ENCODE measurements at regions not wholly inside any gene's neighbourhood (a gene's known extent, or its start where the extent isn't known, plus 50 kb on each side); places are given as distances from the start of the nearest gene placed in this dataset.
"Not testable (repeated sequence)": the region's sequence is repeated elsewhere in the genome, so short reads cannot be mapped to it uniquely, and the experiment has no call there.

- Mint-ChIP-seq H3K4me1 (no peaks in the 10 kb centered on the region), H3K4me3 (no peak overlapping the region), H3K27ac (no peak overlapping the region), H3K9me3 (peaks cover 0 to 21% (median 3%) of the 10 kb centered on the region in 11 donors), H3K36me3 (no peaks in the 10 kb centered on the region), H3K27me3 (no peaks in the 10 kb centered on the region)
- POLR2A ChIA-PET = no interaction called here
- H3K36me3 ChIP-seq (ENCODE audit: control insufficient read depth in 2 of 3, insufficient read depth in 3 of 3, low read length in 3 of 3) = no peaks in the 10 kb centered on the region
- DNase-seq = no peak
- H3K9me3 ChIP-seq (ENCODE audit: control insufficient read depth in 2 of 3, low read length in 3 of 3) = no peaks in the 10 kb centered on the region
- CTCF ChIA-PET = no interaction called here
- ATAC-seq = no peak
- no peak overlapping the region for H3K4me3 ChIP-seq (ENCODE audit: low read length)
- intact Hi-C loops (cut with micrococcal nuclease) = no loop called here
- H3K27me3 ChIP-seq (ENCODE audit: control insufficient read depth in 2 of 2, insufficient read depth in 2 of 2, low read length in 2 of 2) = no peaks in the 10 kb centered on the region
- H3K27ac ChIP-seq (ENCODE audit: low read depth, low read length) = no peak overlapping the region
- no peaks in the 10 kb centered on the region for H3K4me1 ChIP-seq (ENCODE audit: control insufficient read depth in 2 of 2, insufficient read depth in 2 of 2, low read length in 2 of 2)
Measured at GRCh38 chr1:191074881-191075280, 597.2 kb upstream of the BRINP3 start.

- H3K9me3 Mint-ChIP-seq = peaks cover 0 to 25% (median 12%) of the 10 kb centered on the region in 11 donors
- H3K36me3 Mint-ChIP-seq; H3K27ac Mint-ChIP-seq; intact Hi-C loops (cut with micrococcal nuclease); H3K27me3 Mint-ChIP-seq; DNase-seq; H3K4me3 ChIP-seq (ENCODE audit: low read length); H3K9me3 ChIP-seq (ENCODE audit: control insufficient read depth in 2 of 3, low read length in 3 of 3); H3K36me3 ChIP-seq (ENCODE audit: control insufficient read depth in 2 of 3, insufficient read depth in 3 of 3, low read length in 3 of 3); ATAC-seq; POLR2A ChIA-PET; H3K4me1 ChIP-seq (ENCODE audit: control insufficient read depth in 2 of 2, insufficient read depth in 2 of 2, low read length in 2 of 2); H3K4me3 Mint-ChIP-seq; H3K4me1 Mint-ChIP-seq; H3K27ac ChIP-seq (ENCODE audit: low read depth, low read length); CTCF ChIA-PET; H3K27me3 ChIP-seq (ENCODE audit: control insufficient read depth in 2 of 2, insufficient read depth in 2 of 2, low read length in 2 of 2): not testable (repeated sequence)
Measured at GRCh38 chr1:191083090-191083489, 605.4 kb upstream of the BRINP3 start.

DNA sequence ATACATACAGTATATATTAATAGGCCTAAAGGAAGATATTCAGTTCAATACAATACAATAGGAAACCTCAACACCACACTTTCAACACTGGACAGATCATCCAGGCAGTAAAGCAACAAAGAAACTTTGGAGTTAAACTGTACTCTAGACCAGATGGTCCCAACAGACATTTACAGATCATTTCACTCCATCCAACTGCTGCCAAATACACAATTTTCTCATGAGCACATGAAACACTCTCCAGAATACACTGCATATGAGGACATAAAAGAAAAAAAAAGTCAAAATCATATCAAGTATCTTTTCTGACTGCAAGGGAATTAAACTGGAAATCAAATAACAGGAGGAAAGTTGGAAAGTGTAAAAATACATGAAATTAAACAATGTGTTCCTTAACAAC, 607.5 kb upstream of the BRINP3 start:
- Mint-ChIP-seq H3K27ac (no peak overlapping the region), H3K4me3 (no peak overlapping the region), H3K4me1 (no peaks in the 10 kb centered on the region), H3K9me3 (peaks cover 0 to 26% (median 9%) of the 10 kb centered on the region in 11 donors), H3K36me3 (no peaks in the 10 kb centered on the region), H3K27me3 (no peaks in the 10 kb centered on the region)
- intact Hi-C loops (cut with micrococcal nuclease) = no loop called here
- DNase-seq (no peak), ATAC-seq (no peak)
- H3K27me3 ChIP-seq (ENCODE audit: control insufficient read depth in 2 of 2, insufficient read depth in 2 of 2, low read length in 2 of 2) = no peaks in the 10 kb centered on the region
- ChIA-PET CTCF (no interaction called here), POLR2A (no interaction called here)
- no peaks in the 10 kb centered on the region for H3K9me3 ChIP-seq (ENCODE audit: control insufficient read depth in 2 of 3, low read length in 3 of 3)
- no peaks in the 10 kb centered on the region for H3K36me3 ChIP-seq (ENCODE audit: control insufficient read depth in 2 of 3, insufficient read depth in 3 of 3, low read length in 3 of 3)
- no peak overlapping the region for H3K4me3 ChIP-seq (ENCODE audit: low read length)
- H3K4me1 ChIP-seq (ENCODE audit: control insufficient read depth in 2 of 2, insufficient read depth in 2 of 2, low read length in 2 of 2) = no peaks in the 10 kb centered on the region
- no peak overlapping the region for H3K27ac ChIP-seq (ENCODE audit: low read depth, low read length)

GRCh38 chr1:191086910-191087309, 609.2 kb upstream of the BRINP3 start:
- no peak for DNase-seq
- no peak overlapping the region for H3K4me3 Mint-ChIP-seq
- POLR2A ChIA-PET = no interaction called here
- no peaks in the 10 kb centered on the region for H3K27me3 Mint-ChIP-seq
- CTCF ChIA-PET = no interaction called here
- H3K9me3 Mint-ChIP-seq = peaks cover 0 to 30% (median 7%) of the 10 kb centered on the region in 11 donors
- no peaks in the 10 kb centered on the region for H3K36me3 Mint-ChIP-seq
- H3K27ac Mint-ChIP-seq = no peak overlapping the region
- Histone ChIP-seq H3K36me3 (ENCODE audit: control insufficient read depth in 2 of 3, insufficient read depth in 3 of 3, low read length in 3 of 3) (no peaks in the 10 kb centered on the region), H3K4me3 (ENCODE audit: low read length) (no peak overlapping the region), H3K27ac (ENCODE audit: low read depth, low read length) (no peak overlapping the region), H3K4me1 (ENCODE audit: control insufficient read depth in 2 of 2, insufficient read depth in 2 of 2, low read length in 2 of 2) (no peaks in the 10 kb centered on the region), H3K27me3 (ENCODE audit: control insufficient read depth in 2 of 2, insufficient read depth in 2 of 2, low read length in 2 of 2) (no peaks in the 10 kb centered on the region), H3K9me3 (ENCODE audit: control insufficient read depth in 2 of 3, low read length in 3 of 3) (no peaks in the 10 kb centered on the region)
- no peak for ATAC-seq
- intact Hi-C loops (cut with micrococcal nuclease) = no loop called here
- H3K4me1 Mint-ChIP-seq = no peaks in the 10 kb centered on the region

- intact Hi-C loops (cut with micrococcal nuclease) = no loop called here
- H3K27me3 Mint-ChIP-seq = no peaks in the 10 kb centered on the region
- ATAC-seq (no peak), DNase-seq (no peak)
- H3K9me3 ChIP-seq (ENCODE audit: control insufficient read depth in 2 of 3, low read length in 3 of 3) = no peaks in the 10 kb centered on the region
- H3K4me1 ChIP-seq (ENCODE audit: control insufficient read depth in 2 of 2, insufficient read depth in 2 of 2, low read length in 2 of 2) = no peaks in the 10 kb centered on the region
- no peaks in the 10 kb centered on the region for H3K36me3 ChIP-seq (ENCODE audit: control insufficient read depth in 2 of 3, insufficient read depth in 3 of 3, low read length in 3 of 3)
- peaks cover 0 to 33% (median 6%) of the 10 kb centered on the region in 11 donors for H3K9me3 Mint-ChIP-seq
- H3K27me3 ChIP-seq (ENCODE audit: control insufficient read depth in 2 of 2, insufficient read depth in 2 of 2, low read length in 2 of 2) = no peaks in the 10 kb centered on the region
- CTCF ChIA-PET = no interaction called here
- no peak overlapping the region for H3K27ac ChIP-seq (ENCODE audit: low read depth, low read length)
- H3K27ac Mint-ChIP-seq = no peak overlapping the region
- POLR2A ChIA-PET = no interaction called here
- H3K36me3 Mint-ChIP-seq = no peaks in the 10 kb centered on the region
- no peaks in the 10 kb centered on the region for H3K4me1 Mint-ChIP-seq
- H3K4me3 ChIP-seq (ENCODE audit: low read length) = no peak overlapping the region
- no peak overlapping the region for H3K4me3 Mint-ChIP-seq
Measured at GRCh38 chr1:191096405-191096804, 618.7 kb upstream of the BRINP3 start.

DNA sequence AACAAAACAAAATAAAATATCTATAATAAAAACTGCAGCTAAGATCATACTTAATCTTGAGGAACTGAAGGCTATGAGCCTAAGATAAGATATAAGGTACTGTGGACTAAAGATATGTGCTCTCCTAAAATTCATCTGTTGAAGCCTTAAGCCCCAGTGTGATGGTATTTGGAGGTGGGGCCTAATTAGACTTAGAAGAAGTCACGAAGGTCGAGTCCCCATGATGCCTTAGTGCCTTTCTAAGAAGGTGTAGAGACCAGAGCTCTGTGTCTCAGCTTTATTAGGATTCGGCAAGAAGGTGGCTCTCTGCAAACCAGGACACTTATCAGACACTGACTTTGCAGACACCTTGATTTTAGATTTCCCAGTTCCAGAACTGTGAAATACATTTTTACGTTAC, 622.0 kb upstream of the BRINP3 start:
- ChIA-PET CTCF (no interaction called here), POLR2A (no interaction called here)
- Mint-ChIP-seq H3K27me3 (no peaks in the 10 kb centered on the region), H3K9me3 (peaks cover 0 to 22% (median 6%) of the 10 kb centered on the region in 11 donors), H3K36me3 (no peaks in the 10 kb centered on the region), H3K27ac (no peak overlapping the region), H3K4me1 (no peaks in the 10 kb centered on the region), H3K4me3 (no peak overlapping the region)
- no peak for ATAC-seq
- H3K9me3 ChIP-seq (ENCODE audit: control insufficient read depth in 2 of 3, low read length in 3 of 3) = no peaks in the 10 kb centered on the region
- no peak overlapping the region for H3K4me3 ChIP-seq (ENCODE audit: low read length)
- H3K27ac ChIP-seq (ENCODE audit: low read depth, low read length) = no peak overlapping the region
- intact Hi-C loops (cut with micrococcal nuclease) = no loop called here
- no peaks in the 10 kb centered on the region for H3K36me3 ChIP-seq (ENCODE audit: control insufficient read depth in 2 of 3, insufficient read depth in 3 of 3, low read length in 3 of 3)
- H3K27me3 ChIP-seq (ENCODE audit: control insufficient read depth in 2 of 2, insufficient read depth in 2 of 2, low read length in 2 of 2) = no peaks in the 10 kb centered on the region
- no peak for DNase-seq
- no peaks in the 10 kb centered on the region for H3K4me1 ChIP-seq (ENCODE audit: control insufficient read depth in 2 of 2, insufficient read depth in 2 of 2, low read length in 2 of 2)

DNA sequence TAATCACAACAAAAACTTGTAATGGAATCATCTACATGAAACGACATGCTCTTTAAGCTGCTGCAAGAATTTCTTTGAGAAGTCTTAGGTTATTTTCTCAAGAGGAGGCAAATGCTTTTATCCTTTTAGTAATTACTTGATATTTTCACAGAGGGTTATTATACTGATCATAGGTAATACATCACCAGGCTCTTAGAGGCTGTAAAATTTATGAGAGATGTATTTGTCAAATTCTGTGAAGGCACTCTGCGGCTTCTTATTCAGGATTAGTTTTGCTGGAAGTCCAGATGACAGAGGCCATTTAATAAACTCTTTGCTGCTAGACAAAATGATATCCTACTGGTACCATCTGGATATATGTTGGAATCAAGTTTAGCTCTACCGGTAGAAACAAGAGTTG, 624.3 kb upstream of the BRINP3 start:
- DNase-seq (no peak), ATAC-seq (no peak)
- Histone ChIP-seq H3K27ac (ENCODE audit: low read depth, low read length) (no peak overlapping the region), H3K4me1 (ENCODE audit: control insufficient read depth in 2 of 2, insufficient read depth in 2 of 2, low read length in 2 of 2) (no peaks in the 10 kb centered on the region), H3K4me3 (ENCODE audit: low read length) (no peak overlapping the region), H3K9me3 (ENCODE audit: control insufficient read depth in 2 of 3, low read length in 3 of 3) (no peaks in the 10 kb centered on the region), H3K36me3 (ENCODE audit: control insufficient read depth in 2 of 3, insufficient read depth in 3 of 3, low read length in 3 of 3) (no peaks in the 10 kb centered on the region), H3K27me3 (ENCODE audit: control insufficient read depth in 2 of 2, insufficient read depth in 2 of 2, low read length in 2 of 2) (no peaks in the 10 kb centered on the region)
- no peak overlapping the region for H3K4me3 Mint-ChIP-seq
- no peaks in the 10 kb centered on the region for H3K36me3 Mint-ChIP-seq
- no peak overlapping the region for H3K27ac Mint-ChIP-seq
- H3K4me1 Mint-ChIP-seq = no peaks in the 10 kb centered on the region
- no peaks in the 10 kb centered on the region for H3K27me3 Mint-ChIP-seq
- intact Hi-C loops (cut with micrococcal nuclease) = no loop called here
- ChIA-PET CTCF (no interaction called here), POLR2A (no interaction called here)
- peaks cover 0 to 11% (median 2%) of the 10 kb centered on the region in 11 donors for H3K9me3 Mint-ChIP-seq

Data from naive thymus-derived CD4-positive, alpha-beta T cell (primary cell).